ENCODE measurements at regions not wholly inside any gene's neighbourhood (a gene's known extent, or its start where the extent isn't known, plus 50 kb on each side); places are given as distances from the start of the nearest gene placed in this dataset.
"Not testable (repeated sequence)": the region's sequence is repeated elsewhere in the genome, so short reads cannot be mapped to it uniquely, and the experiment has no call there.

DNA sequence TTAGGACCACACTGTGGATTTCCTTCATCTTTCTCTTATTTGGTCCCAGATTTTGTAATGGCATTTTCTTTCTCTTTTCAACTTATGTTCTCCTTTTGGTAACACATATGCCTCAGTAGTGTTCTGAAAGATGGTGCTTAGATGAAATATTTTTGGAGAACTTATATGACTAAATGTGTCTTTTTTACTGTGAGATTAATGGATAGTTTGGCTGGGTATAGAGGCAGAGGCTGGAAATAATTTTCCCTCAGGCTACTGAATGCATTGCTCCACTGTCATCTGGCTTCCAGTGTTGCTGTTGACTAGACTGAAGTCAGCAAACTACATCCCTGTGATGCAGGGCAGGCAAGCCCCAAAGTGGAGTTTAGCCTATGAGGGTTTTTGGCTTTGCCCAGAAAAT lies 450.9 kb downstream of the DMAC1 start:
- no peak for DNase-seq (ENCODE audit: low read depth, low spot score)

DNA sequence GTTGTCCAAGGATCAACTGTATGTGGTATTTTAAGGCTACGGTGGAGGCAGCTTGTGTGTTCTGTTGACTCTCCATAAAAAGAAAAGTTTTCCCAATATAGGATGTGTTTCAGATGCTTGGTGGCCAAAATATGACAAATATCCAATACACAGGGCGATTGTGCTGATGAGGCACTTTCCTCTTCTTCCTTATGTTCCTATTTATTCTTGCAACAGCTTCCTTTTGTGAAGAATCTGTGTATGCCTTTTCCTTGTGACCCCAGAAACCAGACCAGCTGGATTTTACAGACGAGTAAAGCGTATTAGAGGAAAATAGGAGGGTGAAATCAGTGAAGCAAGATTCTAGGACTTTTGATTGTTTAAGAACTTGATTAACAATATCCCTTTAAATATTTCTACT lies 452.0 kb downstream of the DMAC1 start:
- no peak for DNase-seq (ENCODE audit: low read depth, low spot score)

DNA sequence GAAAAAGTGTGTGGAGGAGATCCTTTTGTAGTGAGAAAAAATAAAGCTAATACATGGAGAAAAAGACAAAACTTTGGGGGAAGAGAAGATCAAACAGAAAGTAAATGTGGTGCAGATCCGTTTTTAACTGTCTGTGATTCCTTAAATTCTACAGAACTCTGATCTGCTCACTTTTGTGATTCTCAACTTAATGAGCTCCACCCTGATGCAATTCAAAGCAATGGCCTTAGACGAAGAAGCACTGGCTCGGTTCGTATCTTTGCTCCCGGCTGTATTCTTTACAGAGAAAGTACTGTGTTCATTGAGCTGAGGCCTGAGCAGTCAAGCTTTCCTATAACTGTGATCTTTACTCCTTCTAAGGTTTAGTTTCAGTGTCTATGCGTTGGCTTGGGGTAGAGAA lies 453.4 kb downstream of the DMAC1 start:
- DNase-seq (ENCODE audit: low read depth, low spot score), result no peak

DNA sequence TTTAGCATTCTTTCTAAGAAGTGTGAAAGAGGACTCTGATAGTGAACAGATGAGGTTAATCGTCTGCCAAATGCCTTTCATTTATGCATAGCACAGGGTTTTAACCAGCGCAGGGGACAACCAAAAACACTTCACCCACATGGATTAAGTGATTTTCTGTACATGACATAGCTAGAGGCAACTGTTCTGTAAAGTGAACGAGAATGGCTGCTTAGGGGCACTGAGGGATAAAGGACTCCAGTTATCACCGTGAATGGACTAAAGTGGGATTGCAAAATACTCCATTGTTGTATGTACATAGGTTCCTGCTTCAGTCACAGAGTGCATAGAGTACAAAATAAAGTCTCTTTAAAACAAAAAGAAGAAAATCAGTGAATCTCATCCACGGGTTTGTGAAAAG lies 456.8 kb downstream of the DMAC1 start:
- no peak for DNase-seq (ENCODE audit: low read depth, low spot score)

DNA sequence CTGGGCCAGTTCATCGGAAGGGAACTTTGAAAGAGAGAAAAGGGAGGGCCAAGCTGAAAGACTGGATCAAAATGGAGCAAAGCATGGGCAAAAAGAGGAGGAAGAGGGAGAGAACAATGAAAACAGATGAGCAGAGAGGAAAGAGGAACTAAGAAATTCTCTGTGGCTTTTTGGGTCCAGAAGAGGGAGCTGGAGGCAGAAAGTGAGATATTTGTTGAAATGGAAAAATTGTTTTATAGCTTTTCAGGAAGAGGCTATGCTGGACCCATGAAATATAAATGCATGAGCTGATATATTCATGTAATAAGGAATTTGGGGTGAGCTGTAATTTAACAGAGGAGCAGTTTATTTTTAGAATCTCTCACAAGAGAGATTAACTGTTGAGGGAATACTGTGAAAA lies 457.3 kb downstream of the DMAC1 start:
- DNase-seq (ENCODE audit: low read depth, low spot score), result no peak

DNA sequence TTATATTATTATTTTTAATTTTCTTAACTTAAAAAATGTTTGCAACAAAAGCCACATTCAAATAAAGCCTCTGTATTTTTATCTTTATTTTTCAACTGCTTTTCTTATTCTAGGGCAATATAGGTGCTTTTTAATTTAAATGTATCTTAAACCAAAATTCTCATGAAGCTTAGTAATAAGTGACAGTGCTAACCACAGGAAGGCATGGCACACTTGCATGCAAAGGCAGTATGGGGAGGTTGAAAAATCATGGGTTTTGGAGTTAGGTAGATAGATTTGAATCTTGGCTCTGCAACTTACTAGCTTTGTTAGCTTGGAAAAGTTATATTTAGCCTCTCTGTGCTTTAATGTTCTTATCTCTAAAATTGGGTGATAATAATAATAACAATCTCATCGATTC lies 458.0 kb downstream of the DMAC1 start:
- DNase-seq (ENCODE audit: low read depth, low spot score), result no peak

DNA sequence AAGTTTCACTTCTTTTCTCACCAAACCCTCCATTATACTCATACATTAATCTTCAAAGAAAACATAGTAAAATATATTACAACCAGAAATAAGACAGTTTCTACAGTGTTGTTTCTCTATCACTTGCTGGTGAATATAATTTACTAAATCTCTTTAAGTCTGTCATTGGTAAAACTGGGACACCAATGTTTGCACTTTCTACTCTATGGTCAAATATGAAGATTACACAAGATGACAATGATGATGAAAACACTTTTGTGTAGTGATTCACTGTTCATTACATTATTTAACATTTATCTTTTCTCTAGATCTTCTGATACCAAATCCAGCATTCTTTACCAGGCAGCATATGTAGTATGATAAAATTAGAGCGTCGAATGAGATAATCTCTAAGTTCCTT lies 459.1 kb downstream of the DMAC1 start:
- DNase-seq (ENCODE audit: low read depth, low spot score), result no peak

DNA sequence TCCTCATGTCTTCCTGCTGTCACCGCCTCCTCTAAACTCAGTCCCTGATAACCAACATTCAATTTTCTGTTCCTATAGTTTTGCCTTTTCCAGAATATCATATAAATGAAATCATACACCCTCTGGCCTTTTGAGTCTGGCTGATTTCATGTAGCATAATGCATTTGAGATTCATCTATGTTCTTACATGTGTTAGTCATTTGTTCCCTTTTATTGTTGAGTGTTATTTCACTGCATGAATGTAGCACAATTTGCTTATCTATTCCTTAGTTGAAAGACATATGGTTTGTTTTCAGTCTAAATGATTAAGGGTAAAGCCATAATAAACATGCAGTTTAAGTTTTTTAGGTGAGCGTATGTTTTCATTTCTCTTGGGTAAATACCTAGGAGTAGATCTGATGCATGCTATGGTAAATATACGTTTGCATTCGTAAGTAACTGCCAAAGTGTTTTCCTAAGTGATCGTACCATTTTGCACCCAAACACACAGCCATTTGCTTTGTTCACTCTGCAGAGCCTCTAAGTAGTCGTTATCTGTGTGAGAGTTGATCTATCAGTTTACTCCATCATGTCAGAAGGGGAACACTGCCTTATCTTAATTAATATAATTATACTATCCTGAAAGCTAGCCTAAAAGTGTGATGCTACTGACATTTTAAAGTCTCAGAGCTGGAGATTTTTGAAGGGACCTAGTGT lies 460.8 kb downstream of the DMAC1 start:
- no peak for DNase-seq (ENCODE audit: low read depth, low spot score)

DNA sequence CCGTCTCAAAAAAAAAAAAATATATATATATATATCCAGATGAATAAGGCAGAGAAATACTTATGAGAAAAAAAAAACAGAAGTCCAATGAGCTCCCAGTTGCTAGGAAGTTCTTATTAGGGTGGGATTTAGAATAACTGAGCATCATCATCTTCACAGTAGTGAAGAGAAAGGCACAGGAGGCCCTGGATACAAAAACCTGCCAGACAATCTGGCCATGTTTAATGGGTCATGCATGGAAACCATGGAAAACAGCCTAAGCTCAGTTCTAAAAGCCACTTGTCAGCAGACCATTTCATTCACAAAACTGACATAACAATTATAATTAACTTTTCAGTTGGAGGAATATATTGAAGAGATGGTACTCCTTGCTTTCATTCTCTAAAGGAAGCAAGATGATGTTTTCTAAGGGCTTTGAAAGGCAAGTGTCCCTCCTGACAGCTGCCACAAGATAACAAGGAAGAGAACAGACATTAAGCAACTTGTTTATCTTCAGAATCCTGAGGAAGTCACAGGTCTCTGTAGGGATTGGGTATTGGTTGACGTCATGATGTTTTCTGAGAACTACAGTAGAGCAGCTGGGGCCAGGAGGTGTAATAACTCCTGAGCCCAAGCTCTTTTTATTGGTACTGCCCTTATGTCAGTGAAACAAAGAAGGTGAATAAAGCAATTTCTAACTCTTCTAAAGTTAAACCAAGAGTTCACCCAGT lies 463.1 kb downstream of the DMAC1 start:
- no peak for DNase-seq (ENCODE audit: low read depth, low spot score)

DNA sequence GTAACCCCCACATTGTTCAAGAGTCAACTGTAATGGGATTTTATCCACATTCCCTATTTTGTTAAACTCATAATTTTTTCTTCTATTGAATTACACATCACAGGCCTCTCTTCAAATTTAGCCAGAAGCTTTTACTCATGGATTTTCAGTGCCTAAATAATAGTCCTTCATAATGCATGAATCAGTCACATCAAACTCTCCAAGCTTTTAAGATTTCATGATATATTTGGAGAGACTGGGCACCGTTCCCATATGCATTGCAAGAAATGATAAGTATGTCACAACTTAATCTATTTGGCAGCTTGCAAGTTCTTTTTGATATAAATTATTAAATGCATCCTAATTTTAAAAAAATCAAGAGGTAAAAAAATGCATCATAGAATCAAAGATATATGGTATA lies 465.9 kb downstream of the DMAC1 start:
- no peak for DNase-seq (ENCODE audit: low read depth, low spot score)

DNA sequence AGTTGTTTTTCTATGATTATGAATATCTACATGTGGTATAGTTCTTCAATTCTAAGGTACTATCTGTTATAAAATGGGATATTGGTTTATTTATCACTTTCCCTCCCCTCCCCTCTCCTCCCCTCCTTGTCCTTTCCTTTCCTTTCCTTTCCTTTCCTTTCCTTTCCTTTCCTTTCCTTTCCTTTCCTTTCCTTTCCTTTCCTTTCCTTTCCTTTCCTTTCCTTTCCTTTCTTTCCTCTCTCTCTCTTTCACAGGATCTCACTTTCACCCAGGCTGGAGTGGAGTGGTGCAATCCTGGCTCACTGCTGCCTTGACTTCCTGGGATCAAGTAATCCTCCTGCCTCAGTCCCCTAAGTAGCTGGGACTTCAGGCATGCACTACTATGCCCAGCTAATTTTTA lies 466.8 kb downstream of the DMAC1 start:
- DNase-seq (ENCODE audit: low read depth, low spot score), result no peak

DNA sequence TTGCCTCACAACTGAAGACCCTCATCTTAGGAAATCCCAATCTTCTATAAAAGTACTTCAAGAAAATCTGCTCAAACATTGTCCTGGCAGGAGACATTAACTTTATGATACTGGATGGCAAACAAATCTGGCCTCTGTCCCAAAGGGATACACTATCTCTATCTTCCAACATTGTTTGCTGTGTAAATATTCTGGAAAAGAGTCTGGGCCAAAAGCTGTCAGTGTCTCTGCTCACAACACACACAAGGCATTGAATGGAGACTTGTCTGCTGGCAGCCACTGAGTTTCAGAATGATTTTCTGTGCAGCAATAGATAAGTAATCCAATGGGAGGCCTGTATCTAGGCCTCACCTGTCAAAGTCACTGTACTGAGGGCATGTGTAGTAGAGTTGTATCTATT lies 471.1 kb downstream of the DMAC1 start:
- DNase-seq (ENCODE audit: low read depth, low spot score), result no peak

DNA sequence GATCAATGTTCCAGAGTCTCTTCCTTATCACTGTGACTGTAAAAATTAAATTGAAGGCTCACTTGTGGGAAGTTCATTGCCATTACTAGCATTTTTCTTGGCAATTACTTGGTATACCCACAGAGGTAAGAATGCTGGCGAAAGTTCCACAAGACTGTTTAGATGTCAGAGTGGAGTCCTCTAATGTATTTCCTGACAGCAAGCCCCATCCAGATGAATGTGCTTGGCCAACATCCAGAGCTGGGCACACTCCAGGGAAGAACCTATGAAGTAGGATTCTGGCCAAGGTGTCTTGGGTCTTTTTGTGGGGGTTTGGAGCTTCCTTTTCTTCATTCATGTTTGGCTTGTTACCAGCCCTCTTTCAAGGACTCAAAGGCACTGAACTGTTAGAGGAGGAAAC lies 473.6 kb downstream of the DMAC1 start:
- no peak for DNase-seq (ENCODE audit: low read depth, low spot score)

DNA sequence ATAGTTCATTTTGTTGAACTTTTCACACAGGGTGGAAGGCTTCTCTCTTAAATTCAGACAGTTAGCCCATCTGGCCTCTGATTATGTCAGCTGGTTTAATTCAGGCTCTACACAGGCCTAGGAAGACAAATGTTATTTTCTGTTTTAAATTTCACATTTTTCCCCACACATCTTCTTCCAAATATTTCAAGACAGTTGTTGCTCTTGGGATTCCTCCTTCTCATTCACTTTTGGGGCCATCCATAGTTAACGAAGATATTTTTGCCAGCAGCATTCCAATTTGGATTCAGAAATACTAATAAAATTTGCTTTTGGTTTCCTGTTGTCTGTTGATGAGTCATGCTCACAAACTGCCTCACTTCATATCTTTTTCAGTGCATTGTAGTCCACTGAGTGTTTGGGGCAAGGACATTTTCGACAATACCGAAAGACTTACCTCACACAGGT lies 475.4 kb downstream of the DMAC1 start:
- DNase-seq (ENCODE audit: low read depth, low spot score), result no peak

DNA sequence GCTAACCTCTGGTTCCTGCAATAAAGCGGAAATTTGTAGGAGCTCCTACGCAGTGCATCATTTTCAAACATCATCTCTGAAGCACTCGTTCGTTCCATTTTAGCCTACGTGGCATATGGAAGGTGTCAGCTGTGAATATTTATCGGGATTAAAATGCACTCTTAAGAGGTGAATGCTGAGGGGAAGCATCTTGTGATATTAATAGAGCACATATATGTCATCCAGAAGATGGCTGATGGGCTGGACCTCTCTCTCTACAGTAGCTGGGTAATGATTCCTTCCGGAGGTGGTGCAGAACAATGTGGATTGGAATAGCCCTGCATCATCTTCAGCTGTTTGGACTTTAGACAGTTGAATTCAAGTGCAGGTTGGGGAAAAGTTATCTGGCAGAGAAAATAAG lies 478.7 kb downstream of the DMAC1 start:
- no peak for DNase-seq (ENCODE audit: low read depth, low spot score)

DNA sequence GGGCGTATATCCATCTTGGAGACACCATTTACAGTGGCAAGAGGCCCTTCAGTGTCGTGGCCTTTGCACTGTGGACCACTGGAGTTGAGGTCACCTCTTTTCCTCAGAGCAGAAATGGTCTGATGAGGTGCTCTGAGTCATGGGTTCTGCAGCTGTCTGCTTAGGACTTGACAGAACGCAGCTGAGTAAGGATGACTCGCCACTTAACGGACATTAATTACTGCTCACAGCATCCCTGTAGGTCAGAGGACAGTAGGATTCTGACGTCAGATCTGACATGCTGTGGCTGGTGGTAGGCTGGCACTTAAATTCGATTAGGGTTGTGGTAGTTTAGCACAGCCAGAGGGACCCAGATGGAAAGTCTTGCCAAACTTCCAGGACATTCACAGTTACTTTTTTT lies 479.4 kb downstream of the DMAC1 start:
- DNase-seq (ENCODE audit: low read depth, low spot score), result no peak

DNA sequence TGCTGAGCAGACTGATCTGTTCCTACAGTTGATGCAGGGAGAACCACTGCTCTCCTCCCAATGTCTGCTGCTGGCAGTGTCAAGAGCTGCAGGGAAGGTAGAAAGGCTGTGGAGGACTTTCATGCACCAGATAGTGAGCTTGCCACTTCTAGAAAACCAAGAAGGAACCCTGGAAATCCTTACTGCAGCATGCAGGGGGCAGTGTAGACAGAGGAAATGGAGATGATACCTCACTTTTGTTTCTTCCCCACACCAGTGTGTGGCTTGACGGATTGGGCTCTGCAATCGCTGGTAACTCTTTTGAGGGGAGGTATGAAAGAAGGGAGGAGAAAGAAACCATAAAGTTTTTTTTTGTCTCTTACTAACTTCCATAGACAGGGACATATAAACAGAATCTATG lies 480.7 kb downstream of the DMAC1 start:
- no peak for DNase-seq (ENCODE audit: low read depth, low spot score)

DNA sequence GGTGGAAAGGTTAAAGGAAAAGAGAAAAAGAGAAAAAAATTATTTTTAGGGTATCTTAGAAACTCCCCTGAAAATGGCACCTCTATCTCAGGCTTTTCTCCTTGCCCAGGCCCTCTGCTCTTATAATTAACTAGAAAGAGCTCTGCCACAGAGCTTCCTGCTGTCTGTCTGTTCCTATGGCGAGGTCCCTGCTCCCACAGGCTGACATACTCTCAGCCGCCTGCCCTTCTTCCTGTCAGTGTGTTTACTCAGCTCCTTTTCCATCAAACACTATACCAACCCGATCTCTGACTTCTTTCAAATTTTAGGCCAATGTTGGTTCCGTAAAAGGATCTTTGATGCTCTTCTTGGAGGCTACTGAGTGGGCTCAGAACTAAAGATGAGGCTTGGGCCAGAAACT lies 482.6 kb downstream of the DMAC1 start:
- DNase-seq (ENCODE audit: low read depth, low spot score), result no peak

DNA sequence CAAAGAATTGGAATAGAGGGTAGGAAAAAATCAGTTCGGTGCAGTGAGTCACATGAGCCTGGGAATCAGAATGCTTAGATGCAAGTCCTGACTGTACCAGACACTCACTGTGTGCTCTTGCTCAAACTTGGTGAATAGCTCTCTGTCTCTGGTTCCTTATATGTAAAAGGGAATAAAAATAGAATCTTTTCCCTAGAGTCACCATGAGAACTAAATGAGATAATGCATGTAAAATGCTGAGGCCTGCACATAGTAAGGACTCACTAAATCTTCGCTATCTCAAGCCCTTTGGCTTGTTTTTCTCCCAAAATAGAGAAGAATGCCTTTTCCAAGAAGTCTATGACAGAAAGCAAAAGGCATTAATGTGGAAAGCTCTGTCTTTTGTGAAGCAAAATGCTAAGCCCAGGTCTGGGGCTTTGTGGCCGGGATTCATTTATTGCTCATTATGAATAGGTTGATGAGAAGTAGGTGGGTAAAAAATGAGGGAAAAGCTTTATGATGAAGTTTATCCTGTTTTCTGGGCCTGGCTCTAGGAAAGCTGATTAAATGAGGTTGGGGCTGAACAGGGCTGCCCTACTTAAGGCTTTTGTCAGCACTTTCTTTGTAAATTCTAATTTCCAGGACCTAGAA lies 483.3 kb downstream of the DMAC1 start:
- no peak for DNase-seq (ENCODE audit: low read depth, low spot score)

DNA sequence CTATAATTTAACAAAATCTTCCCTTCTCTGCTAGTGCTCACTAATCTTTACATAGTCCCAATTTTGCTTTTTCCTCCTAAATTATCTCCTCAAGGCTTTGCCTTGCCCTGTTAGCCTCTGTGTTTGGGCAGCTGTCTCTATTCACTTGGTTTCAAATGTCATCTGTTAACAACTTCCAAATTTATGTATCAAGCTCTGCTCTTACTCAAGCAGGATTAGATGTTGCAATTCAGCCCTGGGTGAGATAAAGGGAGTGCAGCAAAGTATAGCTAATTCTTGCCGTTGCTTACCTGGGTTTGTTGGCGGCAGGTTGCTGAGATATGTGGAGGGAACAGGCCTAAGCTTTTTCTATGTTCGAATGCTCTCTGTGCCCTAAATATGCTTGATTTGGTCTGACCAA lies 483.8 kb downstream of the DMAC1 start:
- no peak for DNase-seq (ENCODE audit: low read depth, low spot score)

DNA sequence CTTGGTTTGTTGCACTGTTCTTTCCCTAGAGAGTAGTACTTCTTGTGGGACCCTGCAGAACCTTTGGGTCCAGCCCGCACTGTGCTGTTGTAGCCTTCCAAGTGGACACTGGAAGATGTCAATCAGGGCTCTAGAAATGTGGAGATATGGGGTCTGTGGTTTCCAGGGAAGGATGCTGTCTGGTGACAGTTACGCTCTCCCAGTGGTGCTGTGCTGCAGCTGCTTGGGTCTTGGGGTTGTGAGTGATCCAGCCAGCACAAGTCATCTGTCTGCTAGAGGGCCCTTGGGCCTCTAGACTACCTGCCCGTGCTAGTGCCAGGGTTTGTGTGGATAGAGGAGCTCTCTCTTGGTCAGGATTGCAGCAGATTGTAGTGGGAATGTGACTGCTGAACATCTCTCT lies 484.5 kb downstream of the DMAC1 start:
- no peak for DNase-seq (ENCODE audit: low read depth, low spot score)

DNA sequence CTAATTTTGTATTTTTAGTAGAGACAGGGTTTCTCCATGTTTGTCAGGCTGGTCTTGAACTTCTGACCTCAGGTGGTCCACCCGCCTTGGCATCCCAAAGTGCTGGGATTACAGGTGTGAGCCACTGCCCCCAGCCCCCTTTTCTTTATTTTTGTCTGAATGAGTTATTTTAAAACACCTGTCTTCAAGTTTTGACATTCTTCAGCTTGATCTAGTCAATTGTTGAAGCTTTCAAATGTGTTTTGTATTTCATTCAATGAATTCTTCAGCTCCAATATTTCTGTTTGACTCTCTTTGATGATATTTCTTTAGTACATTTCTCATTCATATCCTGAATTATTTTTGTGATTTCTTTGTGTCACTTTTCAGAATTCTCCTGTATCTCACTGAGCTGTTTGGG lies 486.2 kb downstream of the DMAC1 start:
- no peak for DNase-seq (ENCODE audit: low read depth, low spot score)

DNA sequence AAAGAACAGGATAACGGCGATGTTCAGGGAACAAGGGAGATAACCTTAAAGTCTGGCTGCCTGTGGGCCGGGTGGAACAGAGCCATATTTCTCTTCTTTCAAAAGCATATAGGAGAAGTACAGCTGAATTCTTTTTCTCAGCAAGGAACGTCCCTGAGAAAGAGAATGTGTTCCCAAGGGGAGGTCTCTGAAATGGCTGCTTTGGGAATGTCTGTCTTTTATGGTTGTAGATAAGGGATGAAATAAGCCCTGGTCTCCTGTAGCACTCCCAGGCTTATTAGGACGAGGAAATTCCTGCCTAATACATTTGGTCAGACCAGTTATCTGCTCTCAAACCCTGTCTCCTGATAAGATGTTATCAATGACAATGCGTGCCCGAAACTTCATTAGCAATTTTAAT lies 490.5 kb downstream of the DMAC1 start:
- not testable (repeated sequence) for DNase-seq (ENCODE audit: low read depth, low spot score)

Measured in activated naive CD8-positive, alpha-beta T cell treated with anti-CD3 and anti-CD28 coated beads, Interleukin-2, amount 50 U/mL, for 16 hours (primary cell).